ENCODE measurements at regions not wholly inside any gene's neighbourhood (a gene's known extent, or its start where the extent isn't known, plus 50 kb on each side); places are given as distances from the start of the nearest gene placed in this dataset.

- no peak overlapping the region for H4K5ac ChIP-seq (ENCODE audit: insufficient read length, low read depth, low read length)
- H2BK5ac ChIP-seq (ENCODE audit: low read depth, low read length) = peak overlapping the region; percentile 11; the same call in 1 of the 2 replicates
- no peak overlapping the region for H2AK5ac ChIP-seq (ENCODE audit: low read depth, low read length)
- H4K20me1 ChIP-seq (replicated peaks in 1 of 2; ENCODE audit: control insufficient read depth in 1 of 2, insufficient read depth in 2 of 2, low read length in 2 of 2) = peaks cover 0 to 3% of the 10 kb centered on the region in 2 experiments
- H2AFZ ChIP-seq (ENCODE audit: low read length) = no peak overlapping the region; the same call in 1 of the 2 replicates
- H3K79me2 ChIP-seq (ENCODE audit: control insufficient read depth in 1 of 2, insufficient read depth in 2 of 2, low read length in 2 of 2) = no peaks in the 10 kb centered on the region
- no peak overlapping the region for H4K91ac ChIP-seq (replicated peaks; ENCODE audit: insufficient read length, low read length)
- H3K4me2 ChIP-seq (ENCODE audit: insufficient read depth in 1 of 2, low read depth in 2 of 2, low read length in 2 of 2) = peak overlapping the region; percentile 91 to 95
- H3K18ac ChIP-seq (ENCODE audit: extremely low read depth, low read length) = no peak overlapping the region; the same call in 1 of the 2 replicates
- no peak overlapping the region for H3K23ac ChIP-seq (ENCODE audit: insufficient read length)
- no peaks in the 10 kb centered on the region for H3K36me3 ChIP-seq (ENCODE audit: control insufficient read depth in 2 of 4, insufficient read depth in 4 of 4, low read length in 3 of 4)
- DNase-seq (ENCODE audit: low read depth in 1 of 2, low spot score in 2 of 2) = no peak
- H3K23me2 ChIP-seq (ENCODE audit: low read depth, low read length) = peaks cover 12% of the 10 kb centered on the region; the same call in 1 of the 2 replicates
- H3K27me3 ChIP-seq (replicated peaks in 1 of 4; ENCODE audit: control insufficient read depth in 3 of 4, extremely low read depth in 1 of 4, insufficient read depth in 3 of 4, low read length in 3 of 4) = peaks cover 28 to 60% (median 53%) of the 10 kb centered on the region in 4 experiments
- no peak overlapping the region for H3K14ac ChIP-seq (ENCODE audit: insufficient read length)
- H3K56ac ChIP-seq (replicated peaks; ENCODE audit: insufficient read length, low read depth, low read length) = no peak overlapping the region
- no peak for FAIRE-seq
- H3K79me1 ChIP-seq (ENCODE audit: low read depth, low read length) = no peaks in the 10 kb centered on the region
- peak overlapping the region; percentile 23 to 57 (median 38); a peak in 4 of 8 replicates for H3K4me3 ChIP-seq (ENCODE audit: extremely low read depth in 1 of 4, insufficient read depth in 2 of 4, low read depth in 3 of 4, low read length in 4 of 4)
- H2BK120ac ChIP-seq (replicated peaks; ENCODE audit: low read depth, low read length) = no peak overlapping the region
- H2BK20ac ChIP-seq (ENCODE audit: low read length) = peak overlapping the region; percentile 61; the same call in 1 of the 2 replicates
- TF ChIP-seq GABPA (IDR thresholded peaks at IDR 0.05; ENCODE audit: borderline replicate concordance, insufficient read depth, low read length) (no peak), SAP30 (IDR thresholded peaks at IDR 0.05; ENCODE audit: insufficient read depth, insufficient replicate concordance, low read length) (no peak), RBBP5 (IDR thresholded peaks at IDR 0.05; ENCODE audit: borderline replicate concordance, low read depth, low read length) (0 out of 2 replicates have a peak, but pooled peaks have one; percentile 17), RXRA (IDR thresholded peaks at IDR 0.05; ENCODE audit: insufficient read depth, low read depth, low read length) (no peak)
- no peak overlapping the region for H4K8ac ChIP-seq (ENCODE audit: extremely low read depth, insufficient read depth, low read length)
- peak overlapping the region; percentile 31; the same call in 1 of the 2 replicates for H2BK12ac ChIP-seq (ENCODE audit: low read depth, low read length)
- H3K27ac ChIP-seq (ENCODE audit: low read depth, low read length) = no peak overlapping the region
- H3K4ac ChIP-seq (replicated peaks; ENCODE audit: insufficient read length, low read depth, low read length) = no peak overlapping the region
- H3K9me3 ChIP-seq (ENCODE audit: insufficient read depth in 2 of 2, low read depth in 1 of 2, low read length in 1 of 2) = no peaks in the 10 kb centered on the region; a peak in 1 of 4 replicates
- CTCF ChIA-PET (ENCODE audit: partially characterized antibody) = interaction anchor here (0.6 to 3.2 kb wide), 13 partner anchors 8 to 297 kb away, joined by 3 to 10 read pairs (median 4); partner anchors contain the start of gene NTMT1
- no peak overlapping the region for H3K9ac ChIP-seq (replicated peaks in 1 of 4; ENCODE audit: extremely low read depth in 1 of 4, low read depth in 3 of 4, low read length in 3 of 4)
- 0 out of 2 replicates have a peak overlapping the region, but pooled peaks have one; percentile 29 for H2BK15ac ChIP-seq (ENCODE audit: low read length)
- H3K4me1 ChIP-seq (replicated peaks in 1 of 4; ENCODE audit: control insufficient read depth in 3 of 4, insufficient read depth in 4 of 4, low read length in 3 of 4) = peaks cover 5 to 22% (median 17%) of the 10 kb centered on the region in 4 experiments
- 18% methylated on average over 29 of the region's 30 CpGs; no CpG with 5 or more reads in 1 of the 2 experiments for WGBS, 2 experiments (ENCODE audit: extremely low coverage in 1 of 2, insufficient coverage in 1 of 2, insufficient read length in 1 of 2, insufficient replicate concordance in 2 of 2, low coverage in 1 of 2, low lambda C conversion rate in 2 of 2, missing lambda C conversion rate in 1 of 2)
- POLR2A ChIA-PET (ENCODE audit: partially characterized antibody) = interaction anchor here (0.8 to 1.7 kb wide), 6 partner anchors 12 to 258 kb away, joined by 3 to 6 read pairs (median 4); partner anchors contain the start of gene IER5L
Measured at GRCh38 chr9:129435988-129436717, 184.7 kb downstream of the C9orf50 start.
